Keratinocyte (primary cell): ENCODE measurements at regions not wholly inside any gene's neighbourhood (a gene's known extent, or its start where the extent isn't known, plus 50 kb on each side); places are given as distances from the start of the nearest gene placed in this dataset.

Source experiments
- DNase-seq: peaks from one replicate; pipeline ENCODE4 v3.0.0-alpha.2; 2011; ENCODE audit warnings: low read depth, missing footprints, low spot score
- FAIRE-seq: peaks from 2 replicates; lab custom pipeline; 2011; peaks lifted over from hg19 to GRCh38; lab: Jason Lieb, UNC
- H2AFZ ChIP-seq: 2 replicates; pipeline ENCODE4 v1.6.0; 2012; ENCODE audit warnings: low read length, control low read depth, inconsistent platforms; ENCODE audit not compliant: control insufficient read depth
- H3K27ac ChIP-seq: 2 replicates; pipeline ENCODE4 v1.5.1; 2011; ENCODE audit warnings: low read length; ENCODE audit not compliant: control insufficient read depth, insufficient read depth
- H3K27me3 ChIP-seq: 3 replicates; pipeline ENCODE4 v1.6.0; 2011; ENCODE audit warnings: low read length; ENCODE audit not compliant: control insufficient read depth, insufficient read depth; ENCODE audit errors: extremely low read depth
- H3K36me3 ChIP-seq, 2 experiments: 2 replicates in 1 of 2; 3 replicates in 1 of 2; pipeline ENCODE4 v1.5.1; 2011; ENCODE audit warnings: low read length in 2 of 2, mild to moderate bottlenecking in 1 of 2; ENCODE audit not compliant: control insufficient read depth in 2 of 2, insufficient read depth in 2 of 2; ENCODE audit errors: extremely low read depth in 1 of 2
- H3K4me1 ChIP-seq: 3 replicates; pipeline ENCODE4 v1.5.1; 2011; ENCODE audit warnings: low read length; ENCODE audit not compliant: control insufficient read depth, insufficient read depth; ENCODE audit errors: extremely low read depth
- H3K4me2 ChIP-seq: 3 replicates; pipeline ENCODE4 v1.6.0; 2011; ENCODE audit warnings: low read depth, low read length; ENCODE audit not compliant: control insufficient read depth, insufficient read depth; ENCODE audit errors: extremely low read depth
- H3K4me3 ChIP-seq, 3 experiments: fragments of 200-600 bp in 1 of 3; sonication (generic) in 1 of 3; 2 replicates in 2 of 3; 3 replicates in 1 of 3; pipeline ENCODE4 v1.5.1; 2011 to 2016; ENCODE audit warnings: low read length in 3 of 3, mild to moderate bottlenecking in 3 of 3, control low read depth in 2 of 3, inconsistent platforms in 1 of 3, low read depth in 1 of 3, mixed read lengths in 1 of 3, mixed run types in 1 of 3, moderate library complexity in 1 of 3; ENCODE audit not compliant: control insufficient read depth in 2 of 3, insufficient read depth in 2 of 3; ENCODE audit errors: extremely low read depth in 1 of 3
- H3K79me2 ChIP-seq: 2 replicates; pipeline ENCODE4 v1.6.0; 2012; ENCODE audit warnings: low read length; ENCODE audit not compliant: control insufficient read depth, insufficient read depth
- H3K9ac ChIP-seq: 3 replicates; pipeline ENCODE4 v1.6.0; 2011; ENCODE audit warnings: low read length; ENCODE audit not compliant: control insufficient read depth, insufficient read depth; ENCODE audit errors: extremely low read depth
- H3K9me1 ChIP-seq: 3 replicates; pipeline ENCODE4 v1.6.0; 2011; ENCODE audit warnings: low read length; ENCODE audit not compliant: control insufficient read depth, insufficient read depth; ENCODE audit errors: extremely low read depth
- H3K9me3 ChIP-seq: 2 replicates; pipeline ENCODE4 v1.5.1; 2012; ENCODE audit warnings: low read depth, low read length; ENCODE audit not compliant: control insufficient read depth
- H4K20me1 ChIP-seq: 3 replicates; pipeline ENCODE4 v1.6.0; 2011; ENCODE audit warnings: low read length; ENCODE audit not compliant: control insufficient read depth, insufficient read depth; ENCODE audit errors: extremely low read depth
- EZH2 ChIP-seq: IDR thresholded peaks from one replicate; pipeline ENCODE4 v1.6.1; 2012; ENCODE audit warnings: inconsistent platforms, mild to moderate bottlenecking, low read length, moderate library complexity
- dilution Hi-C: fragments of 300-500 bp; cut with MboI; formaldehyde crosslinking; loops from one replicate; pipeline ENCODE4 v1.7.0; 2020; ENCODE audit warnings: low sequenced_read_pairs; ENCODE audit not compliant: extremely low pct_ligation_motif_present
- TF ChIP-seq, protein P1 (sequence below), 3 experiments: IDR thresholded peaks in 1 of 3; conservative IDR thresholded peaks in 1 of 3; optimal IDR thresholded peaks in 1 of 3; 2 replicates in 2 of 3; 3 replicates in 1 of 3; pipeline versions ENCODE3 to v1.5.1; 2011; ENCODE audit warnings: low read length in 3 of 3, mild to moderate bottlenecking in 3 of 3, moderate library complexity in 2 of 3, control low read depth in 1 of 3, inconsistent platforms in 1 of 3; ENCODE audit not compliant: insufficient read depth in 2 of 3; ENCODE audit errors: extremely low read depth in 1 of 3

DNA sequence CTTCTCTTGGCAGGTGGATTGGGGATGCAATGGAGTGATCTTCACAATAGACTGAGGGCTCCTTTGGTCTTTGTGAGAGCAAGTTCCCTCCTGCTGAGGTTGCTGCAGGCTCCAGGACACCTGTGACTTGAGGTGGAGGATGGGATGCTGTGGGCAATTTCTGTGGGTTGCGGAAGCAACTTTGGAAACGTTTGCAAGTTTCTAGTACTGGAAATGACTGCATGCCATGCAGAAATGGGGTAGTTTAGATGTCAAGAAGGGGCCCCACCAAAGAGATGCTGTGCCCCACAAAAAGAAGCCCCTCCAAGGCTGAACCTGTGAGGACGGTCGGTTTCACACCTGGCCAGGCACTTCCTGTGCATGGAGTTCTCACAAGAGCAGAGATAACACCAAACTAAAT is 80.4 kb upstream of the XCR1 start:
- dilution Hi-C loops, result no loop called here

DNA sequence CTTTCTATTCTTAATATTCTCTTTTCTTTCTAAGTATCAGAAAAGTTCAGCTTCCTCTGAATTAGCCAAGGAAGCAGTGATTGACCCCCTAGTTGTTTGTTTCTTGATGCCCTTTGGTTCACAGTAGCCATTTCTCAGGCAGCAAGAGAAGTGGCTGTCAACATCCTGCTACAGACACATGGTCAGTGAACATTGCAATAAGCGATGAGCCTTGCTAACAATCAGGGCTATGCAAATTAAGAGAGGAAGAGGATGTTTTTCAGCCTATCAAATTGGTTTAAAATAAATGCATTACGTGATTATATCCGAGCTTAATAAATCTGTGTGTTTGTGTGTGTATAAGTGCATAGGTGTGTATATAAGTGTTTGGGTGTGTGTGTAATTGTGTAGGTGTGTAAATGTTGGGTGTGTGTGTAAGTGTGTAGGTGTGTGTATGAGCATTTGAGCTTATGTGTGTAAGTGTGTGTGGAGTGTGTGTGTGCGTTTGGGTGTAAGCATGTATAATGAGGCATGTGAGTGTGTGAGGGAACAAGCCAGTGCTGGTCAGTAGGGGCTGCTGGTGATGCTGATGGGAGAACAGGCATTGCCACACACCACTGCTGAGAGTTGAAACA is 78.1 kb upstream of the XCR1 start:
- dilution Hi-C loops, result no loop called here
- Histone ChIP-seq H3K79me2 (no peaks in the 10 kb centered on the region), H3K4me2 (no peak overlapping the region), H3K9me1 (no peaks in the 10 kb centered on the region), H2AFZ (no peak overlapping the region), H3K9me3 (no peaks in the 10 kb centered on the region), H4K20me1 (no peaks in the 10 kb centered on the region), H3K27ac (no peak overlapping the region), H3K4me3 (no peak overlapping the region), H3K9ac (no peak overlapping the region), H3K36me3 (no peaks in the 10 kb centered on the region), H3K4me1 (peaks cover 6% of the 10 kb centered on the region), H3K27me3 (no peaks in the 10 kb centered on the region)
- DNase-seq, result no peak
- TF ChIP-seq, protein P1, sequence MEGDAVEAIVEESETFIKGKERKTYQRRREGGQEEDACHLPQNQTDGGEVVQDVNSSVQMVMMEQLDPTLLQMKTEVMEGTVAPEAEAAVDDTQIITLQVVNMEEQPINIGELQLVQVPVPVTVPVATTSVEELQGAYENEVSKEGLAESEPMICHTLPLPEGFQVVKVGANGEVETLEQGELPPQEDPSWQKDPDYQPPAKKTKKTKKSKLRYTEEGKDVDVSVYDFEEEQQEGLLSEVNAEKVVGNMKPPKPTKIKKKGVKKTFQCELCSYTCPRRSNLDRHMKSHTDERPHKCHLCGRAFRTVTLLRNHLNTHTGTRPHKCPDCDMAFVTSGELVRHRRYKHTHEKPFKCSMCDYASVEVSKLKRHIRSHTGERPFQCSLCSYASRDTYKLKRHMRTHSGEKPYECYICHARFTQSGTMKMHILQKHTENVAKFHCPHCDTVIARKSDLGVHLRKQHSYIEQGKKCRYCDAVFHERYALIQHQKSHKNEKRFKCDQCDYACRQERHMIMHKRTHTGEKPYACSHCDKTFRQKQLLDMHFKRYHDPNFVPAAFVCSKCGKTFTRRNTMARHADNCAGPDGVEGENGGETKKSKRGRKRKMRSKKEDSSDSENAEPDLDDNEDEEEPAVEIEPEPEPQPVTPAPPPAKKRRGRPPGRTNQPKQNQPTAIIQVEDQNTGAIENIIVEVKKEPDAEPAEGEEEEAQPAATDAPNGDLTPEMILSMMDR (optimal IDR thresholded peaks at IDR 0.05 in 1 of 3, IDR thresholded peaks at IDR 0.05 in 1 of 3, conservative IDR thresholded peaks at IDR 0.05 in 1 of 3; ENCODE audit: extremely low read depth in 1 of 3, insufficient read depth in 2 of 3, low read length in 3 of 3), result peak in 1 of 3 experiments; percentile 6
- no peak for TF ChIP-seq EZH2
- FAIRE-seq, result no peak

More for the DNA sequence above, 80.4 kb upstream of the XCR1 start:
- no peaks in the 10 kb centered on the region for H3K9me3 ChIP-seq
- no peak for FAIRE-seq
- no peak overlapping the region for H3K27ac ChIP-seq
- TF ChIP-seq, protein P1 (optimal IDR thresholded peaks at IDR 0.05 in 1 of 3, IDR thresholded peaks at IDR 0.05 in 1 of 3, conservative IDR thresholded peaks at IDR 0.05 in 1 of 3; ENCODE audit: extremely low read depth in 1 of 3, insufficient read depth in 2 of 3, low read length in 3 of 3), result no peak
- no peak for TF ChIP-seq EZH2
- H3K4me2 ChIP-seq, result no peak overlapping the region
- H3K27me3 ChIP-seq, result no peaks in the 10 kb centered on the region
- peaks cover 15% of the 10 kb centered on the region for H3K4me1 ChIP-seq
- no peak overlapping the region for H3K4me3 ChIP-seq
- H3K9me1 ChIP-seq, result no peaks in the 10 kb centered on the region
- no peak overlapping the region for H3K9ac ChIP-seq
- no peaks in the 10 kb centered on the region for H3K79me2 ChIP-seq
- no peaks in the 10 kb centered on the region for H4K20me1 ChIP-seq
- H2AFZ ChIP-seq, result no peak overlapping the region
- no peak for DNase-seq
- no peaks in the 10 kb centered on the region for H3K36me3 ChIP-seq
